ENCODE measurements at regions not wholly inside any gene's neighbourhood (a gene's known extent, or its start where the extent isn't known, plus 50 kb on each side); places are given as distances from the start of the nearest gene placed in this dataset.

GRCh38 chr11:27771516-27771915, 71.3 kb upstream of the BDNF start:
- no peak overlapping the region for H3K4me3 ChIP-seq
- H4K20me1 ChIP-seq (replicated peaks; ENCODE audit: insufficient read depth) = no peaks in the 10 kb centered on the region
- H3F3A ChIP-seq (replicated peaks; ENCODE audit: low read depth) = no peaks in the 10 kb centered on the region
- no peaks in the 10 kb centered on the region for H3K36me3 Mint-ChIP-seq (ENCODE audit: low read depth)
- no peaks in the 10 kb centered on the region for H3K4me1 ChIP-seq (ENCODE audit: insufficient read depth)
- no peak overlapping the region for H3K4me2 ChIP-seq
- no peak for ATAC-seq
- H3K9me3 Mint-ChIP-seq = no peaks in the 10 kb centered on the region
- DNase-seq (ENCODE audit: low spot score) = no peak
- no peaks in the 10 kb centered on the region for H3K79me2 ChIP-seq (replicated peaks; ENCODE audit: insufficient read depth)
- no peak overlapping the region for H3K4me3 Mint-ChIP-seq
- no peaks in the 10 kb centered on the region for H3K4me1 Mint-ChIP-seq
- H3K27me3 ChIP-seq (ENCODE audit: insufficient read depth) = no peaks in the 10 kb centered on the region
- TF ChIP-seq ZNF462 (CRISPR knock-in tag; IDR thresholded peaks at IDR 0.05) (no peak), NANOG (IDR thresholded peaks at IDR 0.05; ENCODE audit: borderline replicate concordance) (no peak), CREB1 (CRISPR knock-in tag; IDR thresholded peaks at IDR 0.05; ENCODE audit: low read depth) (no peak), EZH2phosphoT487 (IDR thresholded peaks at IDR 0.05; ENCODE audit: unreplicated experiment) (no peak), JUNB (IDR thresholded peaks at IDR 0.05; ENCODE audit: unreplicated experiment) (no peak), POLR2AphosphoS5 (IDR thresholded peaks at IDR 0.05; ENCODE audit: low read depth) (no peak), CTCF (conservative IDR thresholded peaks at IDR 0.05; ENCODE audit: low read depth in 2 of 2) (no peak), STAT1 (IDR thresholded peaks at IDR 0.05; ENCODE audit: unreplicated experiment) (no peak), EZH2 (IDR thresholded peaks at IDR 0.05; ENCODE audit: low read depth, unreplicated experiment) (no peak), REST (IDR thresholded peaks at IDR 0.05; ENCODE audit: unreplicated experiment) (no peak), ETS1 (IDR thresholded peaks at IDR 0.05) (no peak), ZNF114 (CRISPR knock-in tag; IDR thresholded peaks at IDR 0.05) (no peak), ZNF331 (CRISPR knock-in tag; IDR thresholded peaks at IDR 0.05; ENCODE audit: low read depth) (no peak)
- no peak overlapping the region for H2AFZ ChIP-seq
- H3K9me2 ChIP-seq (ENCODE audit: insufficient read depth) = peaks cover 14% of the 10 kb centered on the region; the same call in 1 of the 2 replicates
- peaks cover 6% of the 10 kb centered on the region for H3K27me3 Mint-ChIP-seq (ENCODE audit: insufficient read depth, low read depth, poor library complexity)
- H3K27ac ChIP-seq (ENCODE audit: low read depth) = no peak overlapping the region
- no peak overlapping the region for H3K27ac Mint-ChIP-seq
- no peaks in the 10 kb centered on the region for H3K36me3 ChIP-seq (ENCODE audit: insufficient read depth)
